ENCODE measurements at regions not wholly inside any gene's neighbourhood (a gene's known extent, or its start where the extent isn't known, plus 50 kb on each side); places are given as distances from the start of the nearest gene placed in this dataset.

DNA sequence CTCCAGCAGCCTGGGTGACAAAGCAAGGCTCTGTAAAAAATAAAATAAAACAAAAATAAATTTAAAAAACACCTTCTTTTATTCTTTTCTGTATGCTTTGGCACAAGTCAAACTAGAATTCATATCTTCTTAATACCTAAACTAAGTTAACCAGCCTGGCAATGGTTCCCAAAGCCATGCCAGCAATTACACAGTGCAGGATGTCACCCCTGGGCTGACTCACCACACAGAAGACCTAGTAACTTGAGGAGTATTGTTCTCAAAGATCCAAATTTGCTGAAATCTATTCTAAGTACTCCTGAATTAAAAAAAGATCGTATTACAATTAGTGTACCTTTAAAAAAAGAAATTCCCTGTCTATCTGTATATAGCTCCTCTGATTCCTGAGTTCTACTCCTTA, 162.7 kb upstream of the SGK1 start:
- DNase-seq = no peak

GRCh38 chr6:134478764-134479399, 161.0 kb upstream of the SGK1 start:
- DNase-seq = no peak

DNA sequence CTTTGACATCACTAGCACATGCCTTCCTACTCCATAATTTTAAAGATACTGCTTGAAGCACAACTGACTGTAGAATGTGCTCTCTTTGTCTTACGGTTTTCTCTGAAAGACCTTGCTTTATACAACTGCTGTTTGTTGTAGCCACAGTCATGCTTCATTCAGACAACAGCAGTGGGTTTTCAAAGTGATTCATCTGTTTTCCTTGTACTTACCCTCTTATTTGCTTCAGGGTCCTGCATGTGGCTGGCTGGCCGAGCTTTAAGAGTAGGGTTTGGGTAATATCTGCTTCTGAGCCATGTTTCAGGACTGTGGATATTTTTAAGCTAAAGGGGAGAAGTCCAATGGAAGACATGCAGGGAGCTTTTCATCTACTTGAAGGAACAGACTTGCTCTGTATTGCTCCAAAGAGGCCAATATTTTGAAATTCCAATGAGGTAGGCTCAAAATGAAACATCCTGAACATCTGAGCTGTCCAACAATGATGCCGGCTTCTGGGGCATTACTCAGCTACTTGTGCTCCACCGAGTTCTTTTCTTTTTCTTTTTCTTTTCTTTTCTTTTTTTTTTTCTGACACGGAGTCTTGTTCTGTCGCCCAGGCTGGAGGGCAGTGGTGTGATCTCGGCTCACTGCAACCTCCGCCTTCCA, 160.2 kb upstream of the SGK1 start:
- DNase-seq = no peak

- DNase-seq = no peak
Observed at GRCh38 chr6:134474955-134475354, 157.0 kb upstream of the SGK1 start.

DNA sequence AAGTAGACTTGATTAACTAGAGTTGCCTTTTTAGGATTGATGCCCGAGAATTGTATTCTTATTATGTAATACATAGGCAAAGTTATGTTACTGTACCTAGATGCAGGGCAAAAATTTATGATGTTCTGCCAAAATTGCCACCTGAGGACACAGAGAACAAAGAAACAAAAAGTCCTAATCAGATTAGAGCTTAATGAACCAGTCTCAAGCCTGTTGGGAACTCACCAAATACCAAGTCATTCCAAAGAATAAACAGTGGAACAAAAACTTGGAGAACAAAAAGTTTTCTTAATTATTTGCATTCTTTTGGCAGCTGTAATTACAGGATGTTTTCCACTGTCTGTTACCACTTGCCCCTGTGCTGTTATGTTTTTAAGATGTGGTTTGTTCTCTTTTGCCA, 154.7 kb upstream of the SGK1 start:
- DNase-seq = peak; percentile 10

GRCh38 chr6:134472046-134472445, 154.1 kb upstream of the SGK1 start:
- DNase-seq = no peak

- no peak for DNase-seq
Observed at GRCh38 chr6:134470457-134470975, 152.6 kb upstream of the SGK1 start.

GRCh38 chr6:134469702-134470456, 152.0 kb upstream of the SGK1 start:
- DNase-seq = no peak

GRCh38 chr6:134468633-134469032, 150.7 kb upstream of the SGK1 start:
- no peak for DNase-seq

- DNase-seq = no peak
Observed at GRCh38 chr6:134467620-134468019, 149.7 kb upstream of the SGK1 start.

- no peak for DNase-seq
Observed at GRCh38 chr6:134466771-134467525, 149.0 kb upstream of the SGK1 start.

DNA sequence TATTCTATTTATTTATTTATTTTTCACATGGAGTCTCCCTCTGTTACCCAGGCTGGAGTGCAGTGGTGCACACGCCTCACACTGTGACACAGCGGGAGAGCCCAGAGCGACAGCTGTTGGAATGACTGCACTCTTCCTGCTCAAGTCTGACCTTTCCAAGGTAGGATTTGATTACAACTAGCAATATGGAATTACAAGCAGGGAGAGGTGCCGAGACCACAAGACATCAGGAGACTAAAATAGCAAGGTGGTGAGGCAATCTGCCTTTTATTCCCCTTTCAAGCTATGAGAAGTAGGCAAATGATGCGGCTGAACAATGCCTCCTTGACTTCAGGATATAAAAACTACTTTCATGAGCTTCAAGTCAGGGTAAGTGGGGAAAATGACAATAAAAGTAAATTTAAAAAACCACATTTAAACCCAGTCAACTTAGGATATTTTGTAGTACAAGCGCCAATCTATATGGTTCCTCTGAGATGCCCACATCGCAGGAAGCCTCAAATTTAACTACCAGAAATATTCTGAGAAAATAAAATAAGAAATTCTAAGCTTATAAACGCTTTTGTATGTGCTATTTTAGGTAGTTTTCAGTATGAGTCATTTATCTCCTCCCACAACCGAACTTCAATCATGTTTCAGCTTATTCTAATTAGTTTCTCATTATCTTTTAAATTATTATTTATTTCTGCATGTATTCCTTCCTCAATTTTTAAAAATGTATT, 146.9 kb upstream of the SGK1 start:
- DNase-seq = no peak

GRCh38 chr6:134458857-134459657, 141.1 kb upstream of the SGK1 start:
- DNase-seq = no peak

DNA sequence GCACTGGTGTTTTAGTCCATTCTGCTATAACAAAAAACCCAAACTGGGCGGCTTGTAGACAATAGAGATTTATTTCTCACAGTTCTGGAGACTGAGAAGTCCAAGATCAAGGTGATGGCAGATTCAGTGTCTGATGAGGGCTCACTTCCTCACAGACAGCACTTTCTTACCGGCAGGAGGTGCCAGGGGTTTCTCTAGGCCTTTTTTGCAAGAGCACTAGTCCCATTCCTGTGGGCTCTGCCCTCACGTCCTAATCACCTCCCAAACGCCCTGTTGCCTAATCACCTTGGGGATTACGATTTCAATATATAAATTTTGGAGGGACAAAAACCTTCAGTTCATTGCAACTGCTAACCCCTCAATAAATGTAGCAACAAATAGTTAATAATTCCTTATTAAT, 140.0 kb upstream of the SGK1 start:
- DNase-seq = no peak

GRCh38 chr6:134456226-134456625, 138.3 kb upstream of the SGK1 start:
- DNase-seq = no peak

GRCh38 chr6:134455319-134455718, 137.4 kb upstream of the SGK1 start:
- no peak for DNase-seq

GRCh38 chr6:134454794-134455193, 136.9 kb upstream of the SGK1 start:
- DNase-seq = no peak

GRCh38 chr6:134453792-134454510, 136.0 kb upstream of the SGK1 start:
- DNase-seq = no peak

DNA sequence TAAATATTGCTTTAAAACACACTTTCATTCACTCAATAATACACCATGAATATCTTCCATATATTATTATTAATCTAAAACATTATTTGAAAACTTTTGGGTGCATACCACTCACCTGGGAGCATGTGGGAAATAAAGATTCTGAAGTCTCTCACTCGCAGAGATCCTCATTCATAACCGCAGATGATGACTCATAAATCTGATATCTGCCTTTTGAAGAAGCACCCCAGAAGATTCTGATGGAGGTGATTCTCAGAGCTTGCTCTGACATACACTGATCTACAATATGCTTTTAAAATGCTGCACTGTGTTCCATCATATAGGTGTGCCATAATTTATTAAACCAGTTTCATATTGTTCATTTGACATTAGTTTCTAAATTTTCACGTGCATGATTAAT, 135.0 kb upstream of the SGK1 start:
- DNase-seq = no peak

- no peak for DNase-seq
Observed at GRCh38 chr6:134451529-134451928, 133.6 kb upstream of the SGK1 start.

Measured in skin of body (tissue), 1 donor.